ENCODE measurements at regions not wholly inside any gene's neighbourhood (a gene's known extent, or its start where the extent isn't known, plus 50 kb on each side); places are given as distances from the start of the nearest gene placed in this dataset.

DNA sequence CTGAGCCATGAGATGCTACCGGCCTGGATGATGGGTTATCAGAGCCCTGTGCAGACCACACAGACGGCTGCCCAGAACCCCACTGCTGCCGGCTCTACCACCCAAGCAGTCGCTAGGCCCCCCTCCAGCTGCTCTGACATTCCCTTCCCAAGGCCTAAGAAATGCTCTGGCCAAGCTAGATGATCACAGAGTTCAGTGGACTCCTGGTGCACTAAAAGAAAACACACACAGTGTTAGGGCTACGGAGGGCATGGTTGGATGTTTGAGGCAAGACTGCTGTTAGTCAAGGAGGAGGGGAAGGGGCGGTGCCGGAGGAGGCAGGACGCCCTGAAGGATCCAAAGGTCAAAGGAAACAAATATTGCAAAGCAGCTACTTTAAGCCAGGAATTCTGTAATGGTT is 174.5 kb downstream of the MYCN start (continued):
- no peak for TF ChIP-seq EZH2 (IDR thresholded peaks at IDR 0.05; ENCODE audit: borderline replicate concordance, insufficient read depth, low read length, poor library complexity, severe bottlenecking)

DNA sequence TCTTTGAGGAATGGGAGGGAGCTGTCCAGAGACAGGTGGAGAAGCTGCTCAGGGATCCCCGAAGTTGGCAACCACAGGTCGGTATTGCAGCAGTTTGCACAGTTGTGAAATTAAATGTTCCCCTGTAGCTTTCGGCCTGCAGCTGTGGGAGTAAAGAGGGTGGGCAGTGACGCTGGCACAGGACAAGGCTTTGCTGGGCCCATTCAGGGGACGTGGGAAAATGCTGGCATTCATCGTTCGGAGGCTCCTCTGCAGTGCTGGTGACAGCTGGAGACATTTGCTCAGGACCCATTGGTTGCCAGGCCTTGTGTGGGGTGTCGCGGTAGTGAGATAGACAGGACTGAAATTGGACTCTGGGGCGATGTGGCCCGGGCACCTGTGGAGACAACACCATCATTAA is 173.7 kb downstream of the MYCN start:
- Histone ChIP-seq H3K27ac (ENCODE audit: low read length) (no peak overlapping the region), H3K4me2 (ENCODE audit: low read length) (no peak overlapping the region), H3K4me3 (ENCODE audit: low read length) (no peak overlapping the region), H3K79me2 (replicated peaks; ENCODE audit: insufficient read depth, low read length) (no peaks in the 10 kb centered on the region), H3K36me3 (ENCODE audit: insufficient read depth, low read length) (no peaks in the 10 kb centered on the region), H2AFZ (ENCODE audit: low read depth, low read length) (no peak overlapping the region), H4K20me1 (ENCODE audit: insufficient read depth) (no peaks in the 10 kb centered on the region), H3K9ac (ENCODE audit: low read length) (no peak overlapping the region), H3F3A (ENCODE audit: insufficient read depth, low read length, poor library complexity, severe bottlenecking) (no peaks in the 10 kb centered on the region), H3K9me3 (ENCODE audit: low read length) (no peaks in the 10 kb centered on the region), H3K27me3 (ENCODE audit: insufficient read depth, low read depth, low read length) (no peaks in the 10 kb centered on the region), H3K9me2 (ENCODE audit: insufficient read depth, low read length) (no peaks in the 10 kb centered on the region)
- TF ChIP-seq CTCF (IDR thresholded peaks at IDR 0.05; ENCODE audit: poor library complexity, severe bottlenecking) (no peak), SMC3 (conservative IDR thresholded peaks at IDR 0.05; ENCODE audit: poor library complexity) (no peak)

DNA sequence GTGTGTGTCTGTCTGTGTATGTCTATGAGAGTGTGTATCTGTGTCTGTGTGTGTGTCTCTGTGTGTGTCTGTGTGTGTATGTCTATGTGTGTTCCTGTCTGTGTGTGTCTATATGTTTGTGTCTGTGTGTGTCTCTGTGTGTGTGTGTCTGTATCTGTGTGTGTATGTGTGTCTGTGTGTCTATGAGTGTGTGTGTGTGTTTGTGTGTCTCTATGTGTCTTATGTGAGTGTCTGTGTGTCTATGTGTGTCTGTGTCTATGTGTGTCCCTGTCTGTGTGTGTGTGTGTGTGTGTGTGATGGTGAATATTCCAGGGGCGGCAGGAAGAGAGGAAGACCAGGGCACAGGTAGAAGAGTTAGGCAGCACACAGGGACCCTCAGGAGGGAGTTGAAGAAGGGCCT is 173.2 kb downstream of the MYCN start:
- Histone ChIP-seq H3K9me2 (ENCODE audit: insufficient read depth, low read length) (no peaks in the 10 kb centered on the region), H3F3A (ENCODE audit: insufficient read depth, low read length, poor library complexity, severe bottlenecking) (no peaks in the 10 kb centered on the region), H3K4me2 (ENCODE audit: low read length) (no peak overlapping the region), H3K27ac (ENCODE audit: low read length) (no peak overlapping the region), H3K9ac (ENCODE audit: low read length) (no peak overlapping the region), H4K20me1 (ENCODE audit: insufficient read depth) (no peaks in the 10 kb centered on the region), H3K9me3 (ENCODE audit: low read length) (no peaks in the 10 kb centered on the region), H2AFZ (ENCODE audit: low read depth, low read length) (no peak overlapping the region), H3K79me2 (replicated peaks; ENCODE audit: insufficient read depth, low read length) (no peaks in the 10 kb centered on the region), H3K27me3 (ENCODE audit: insufficient read depth, low read depth, low read length) (no peaks in the 10 kb centered on the region), H3K36me3 (ENCODE audit: insufficient read depth, low read length) (no peaks in the 10 kb centered on the region), H3K4me3 (ENCODE audit: low read length) (no peak overlapping the region)
- no peak for TF ChIP-seq RAD21 (conservative IDR thresholded peaks at IDR 0.05)
- no peak for TF ChIP-seq EZH2 (IDR thresholded peaks at IDR 0.05; ENCODE audit: borderline replicate concordance, insufficient read depth, low read length, poor library complexity, severe bottlenecking)
- TF ChIP-seq EP300 (conservative IDR thresholded peaks at IDR 0.05; ENCODE audit: poor library complexity, severe bottlenecking), result no peak
- TF ChIP-seq TAF1 (IDR thresholded peaks at IDR 0.05; ENCODE audit: low read depth), result no peak
- TF ChIP-seq MXI1 (conservative IDR thresholded peaks at IDR 0.05; ENCODE audit: poor library complexity, severe bottlenecking), result no peak

- Histone ChIP-seq H3K36me3 (ENCODE audit: insufficient read depth, low read length) (no peaks in the 10 kb centered on the region), H3K4me3 (ENCODE audit: low read length) (no peak overlapping the region), H3K9ac (ENCODE audit: low read length) (no peak overlapping the region), H3K27ac (ENCODE audit: low read length) (no peak overlapping the region), H3K27me3 (ENCODE audit: insufficient read depth, low read depth, low read length) (no peaks in the 10 kb centered on the region), H3K79me2 (replicated peaks; ENCODE audit: insufficient read depth, low read length) (no peaks in the 10 kb centered on the region), H4K20me1 (ENCODE audit: insufficient read depth) (no peaks in the 10 kb centered on the region), H3K9me2 (ENCODE audit: insufficient read depth, low read length) (no peaks in the 10 kb centered on the region), H3K4me2 (ENCODE audit: low read length) (no peak overlapping the region), H3F3A (ENCODE audit: insufficient read depth, low read length, poor library complexity, severe bottlenecking) (no peaks in the 10 kb centered on the region), H2AFZ (ENCODE audit: low read depth, low read length) (no peak overlapping the region), H3K9me3 (ENCODE audit: low read length) (no peaks in the 10 kb centered on the region)
- TF ChIP-seq REST (IDR thresholded peaks at IDR 0.05; ENCODE audit: borderline replicate concordance) (no peak), TAF1 (IDR thresholded peaks at IDR 0.05; ENCODE audit: low read depth) (no peak), POLR2AphosphoS5 (IDR thresholded peaks at IDR 0.05) (no peak), CTCF (IDR thresholded peaks at IDR 0.05; ENCODE audit: poor library complexity, severe bottlenecking) (no peak)
These were observed 172.7 kb downstream of the MYCN start for GRCh38 chr2:16112972-16113560.
